Testis (tissue), 2 donors: ENCODE measurements at regions not wholly inside any gene's neighbourhood (a gene's known extent, or its start where the extent isn't known, plus 50 kb on each side); places are given as distances from the start of the nearest gene placed in this dataset.

Experiments used
- DNase-seq: peaks from one replicate; pipeline ENCODE4 v3.0.0-alpha.2; 2019
- H3K27ac ChIP-seq, 2 donors: fragments of 200-600 bp; sonication (generic); one replicate each; pipeline ENCODE4 v1.5.1; 2019
- H3K27me3 ChIP-seq: fragments of 200-600 bp; sonication (generic); one replicate; pipeline ENCODE4 v1.5.1; 2019
- H3K36me3 ChIP-seq: fragments of 200-600 bp; sonication (generic); one replicate; pipeline ENCODE4 v1.5.1; 2017; ENCODE audit warnings: low read depth; ENCODE audit errors: missing control alignments
- H3K4me1 ChIP-seq: fragments of 200-600 bp; sonication (generic); one replicate; pipeline ENCODE4 v1.5.1; 2019
- H3K4me3 ChIP-seq, 2 donors: fragments of 200-600 bp; sonication (generic); one replicate each; pipeline ENCODE4 v1.5.1; 2017 to 2019
- H3K9me3 ChIP-seq: fragments of 200-600 bp; sonication (generic); one replicate; pipeline ENCODE4 v1.5.1; 2017
- CTCF ChIP-seq, 3 experiments: fragments of 450-650 bp in 2 of 3; fragments of 200-600 bp in 1 of 3; sonication (generic) in 1 of 3; IDR thresholded peaks; one replicate each; pipeline ENCODE4 v1.5.1; 2016 to 2019; ENCODE audit warnings: antibody characterized with exemption in 3 of 3, mild to moderate bottlenecking in 2 of 3, moderate library complexity in 1 of 3
- POLR2A ChIP-seq: fragments of 450-650 bp; IDR thresholded peaks from one replicate; pipeline ENCODE4 v1.6.1; 2017; ENCODE audit warnings: antibody characterized with exemption, mild to moderate bottlenecking, moderate library complexity
- WGBS, 2 donors: methylation state at CpG; one replicate each; pipeline ENCODE4 v1.1.5; 2018; 5-methylcytosine and 5-hydroxymethylcytosine counted together
- intact Hi-C: fragments of 100-400 bp; cut with DNase I; formaldehyde crosslinking; loops from one replicate; pipeline ENCODE4 v1.15.1; 2023; ENCODE audit warnings: low total_unique reads

GRCh38 chr2:105627534-105627933 is 117.2 kb upstream of the NCK2 start:
- Histone ChIP-seq H3K4me3 (no peak overlapping the region), H3K36me3 (no peaks in the 10 kb centered on the region), H3K27ac (no peak overlapping the region), H3K9me3 (no peaks in the 10 kb centered on the region), H3K4me1 (no peaks in the 10 kb centered on the region), H3K27me3 (no peaks in the 10 kb centered on the region)
- peak; percentile 62 for DNase-seq
- TF ChIP-seq POLR2A (no peak), CTCF (IDR thresholded peaks at IDR 0.05) (no peak)
- intact Hi-C loops: no loop called here
- WGBS, 2 donors: 33 to 39% methylated on average over 3 of the region's 3 CpGs

GRCh38 chr2:105626966-105627340 is 117.8 kb upstream of the NCK2 start:
- Histone ChIP-seq H3K4me3 (no peak overlapping the region), H3K36me3 (no peaks in the 10 kb centered on the region), H3K27me3 (no peaks in the 10 kb centered on the region), H3K9me3 (no peaks in the 10 kb centered on the region), H3K4me1 (no peaks in the 10 kb centered on the region), H3K27ac (no peak overlapping the region)
- no peak for DNase-seq
- intact Hi-C loops: no loop called here
- TF ChIP-seq CTCF (IDR thresholded peaks at IDR 0.05) (no peak), POLR2A (no peak)
- WGBS, 2 donors: 56 to 72% methylated on average over 3 of the region's 3 CpGs

GRCh38 chr2:105626212-105626965 is 118.3 kb upstream of the NCK2 start:
- H3K36me3 ChIP-seq: no peaks in the 10 kb centered on the region
- intact Hi-C loops: no loop called here
- WGBS, 2 donors: 93 to 94% methylated on average over 7 of the region's 7 CpGs
- H3K4me1 ChIP-seq: no peaks in the 10 kb centered on the region
- no peak for TF ChIP-seq CTCF (IDR thresholded peaks at IDR 0.05)
- TF ChIP-seq POLR2A: no peak
- no peak overlapping the region for H3K4me3 ChIP-seq
- H3K27ac ChIP-seq: no peak overlapping the region
- no peaks in the 10 kb centered on the region for H3K9me3 ChIP-seq
- no peaks in the 10 kb centered on the region for H3K27me3 ChIP-seq
- no peak for DNase-seq

GRCh38 chr2:105625632-105626031 is 119.1 kb upstream of the NCK2 start:
- Histone ChIP-seq H3K4me3 (no peak overlapping the region), H3K27ac (no peak overlapping the region), H3K9me3 (no peaks in the 10 kb centered on the region), H3K4me1 (no peaks in the 10 kb centered on the region), H3K27me3 (no peaks in the 10 kb centered on the region), H3K36me3 (no peaks in the 10 kb centered on the region)
- DNase-seq: no peak
- 80 to 91% methylated on average over 11 of the region's 11 CpGs for WGBS, 2 donors
- no peak for TF ChIP-seq CTCF (IDR thresholded peaks at IDR 0.05)
- TF ChIP-seq POLR2A: no peak
- intact Hi-C loops: no loop called here

- no peak for DNase-seq
- 82 to 84% methylated on average over 7 of the region's 7 CpGs for WGBS, 2 donors
- Histone ChIP-seq H3K4me3 (no peak overlapping the region), H3K27me3 (no peaks in the 10 kb centered on the region), H3K27ac (no peak overlapping the region), H3K36me3 (no peaks in the 10 kb centered on the region), H3K9me3 (no peaks in the 10 kb centered on the region), H3K4me1 (peaks cover 8% of the 10 kb centered on the region)
- intact Hi-C loops: no loop called here
- TF ChIP-seq POLR2A: no peak
- no peak for TF ChIP-seq CTCF (IDR thresholded peaks at IDR 0.05)
These were observed 123.7 kb upstream of the NCK2 start for GRCh38 chr2:105621038-105621437.
